ENCODE measurements at regions not wholly inside any gene's neighbourhood (a gene's known extent, or its start where the extent isn't known, plus 50 kb on each side); places are given as distances from the start of the nearest gene placed in this dataset.
"Not testable (repeated sequence)": the region's sequence is repeated elsewhere in the genome, so short reads cannot be mapped to it uniquely, and the experiment has no call there.

GRCh38 chr1:224029286-224030025 is 84.5 kb upstream of the FBXO28 start:
- intact Hi-C loops (cut with micrococcal nuclease): not testable (repeated sequence)

- intact Hi-C loops (cut with micrococcal nuclease): not testable (repeated sequence)
Measured at GRCh38 chr1:224028802-224029201, 85.1 kb upstream of the FBXO28 start.

GRCh38 chr1:224023122-224023521 is 90.8 kb upstream of the FBXO28 start:
- intact Hi-C loops (cut with micrococcal nuclease): not testable (repeated sequence)

GRCh38 chr1:224022249-224022970 is 91.5 kb upstream of the FBXO28 start:
- intact Hi-C loops (cut with micrococcal nuclease): not testable (repeated sequence)

GRCh38 chr1:224019866-224020265 is 94.0 kb upstream of the FBXO28 start:
- intact Hi-C loops (cut with micrococcal nuclease): not testable (repeated sequence)

- intact Hi-C loops (cut with micrococcal nuclease): not testable (repeated sequence)
Measured at GRCh38 chr1:224015782-224016181, 98.1 kb upstream of the FBXO28 start.

GRCh38 chr1:224014330-224014649 is 99.6 kb upstream of the FBXO28 start:
- intact Hi-C loops (cut with micrococcal nuclease): no loop called here

- intact Hi-C loops (cut with micrococcal nuclease): not testable (repeated sequence)
Measured at GRCh38 chr1:224013626-224014329, 100.1 kb upstream of the FBXO28 start.

GRCh38 chr1:224012807-224013434 is 101.0 kb upstream of the FBXO28 start:
- intact Hi-C loops (cut with micrococcal nuclease): not testable (repeated sequence)

GRCh38 chr1:224012162-224012561 is 101.7 kb upstream of the FBXO28 start:
- intact Hi-C loops (cut with micrococcal nuclease): not testable (repeated sequence)

GRCh38 chr1:224011751-224012150 is 102.2 kb upstream of the FBXO28 start:
- intact Hi-C loops (cut with micrococcal nuclease): not testable (repeated sequence)

GRCh38 chr1:224011153-224011552 is 102.8 kb upstream of the FBXO28 start:
- intact Hi-C loops (cut with micrococcal nuclease): not testable (repeated sequence)

- intact Hi-C loops (cut with micrococcal nuclease): not testable (repeated sequence)
Measured at GRCh38 chr1:224005973-224006372, 107.9 kb upstream of the FBXO28 start.

- intact Hi-C loops (cut with micrococcal nuclease): loop anchor here (1.0 kb wide), 2 partner anchors 193 to 306 kb away; no protein-coding TSS in a partner anchor
Measured at GRCh38 chr1:224004552-224005315, 109.2 kb upstream of the FBXO28 start.

GRCh38 chr1:224003896-224004295 is 110.0 kb upstream of the FBXO28 start:
- intact Hi-C loops (cut with micrococcal nuclease): loop anchor here (1.0 kb wide), 2 partner anchors 193 to 306 kb away; no protein-coding TSS in a partner anchor

GRCh38 chr1:224001757-224002156 is 112.2 kb upstream of the FBXO28 start:
- intact Hi-C loops (cut with micrococcal nuclease): not testable (repeated sequence)

GRCh38 chr1:223999761-224000160 is 114.2 kb upstream of the FBXO28 start:
- intact Hi-C loops (cut with micrococcal nuclease): loop anchor here (10.0 kb wide), 1 partner anchor 1445 kb away; no protein-coding TSS in a partner anchor

GRCh38 chr1:223998676-223999455 is 115.0 kb upstream of the FBXO28 start:
- intact Hi-C loops (cut with micrococcal nuclease): loop anchor here (10.0 kb wide), 1 partner anchor 1446 kb away; no protein-coding TSS in a partner anchor

- intact Hi-C loops (cut with micrococcal nuclease): loop anchor here (10.0 kb wide), 1 partner anchor 1448 kb away; no protein-coding TSS in a partner anchor
Measured at GRCh38 chr1:223996376-223996775, 117.5 kb upstream of the FBXO28 start.

All from T-helper 1 cell treated with Interleukin-12 subunit alpha and Interleukin-12 subunit beta and Interleukin-4 antibody, amounts not matched to agents 30 ng/mL and 1 ng/mL, for 36 hours (primary cell).